Vagina (tissue), 2 donors: ENCODE measurements at regions not wholly inside any gene's neighbourhood (a gene's known extent, or its start where the extent isn't known, plus 50 kb on each side); places are given as distances from the start of the nearest gene placed in this dataset.

ENCODE experiments used
- POLR2A ChIP-seq, 2 donors: fragments of 450-650 bp; IDR thresholded peaks; one replicate each; pipeline ENCODE4 v1.6.1; 2017; ENCODE audit warnings: antibody characterized with exemption in 2 of 2, mild to moderate bottlenecking in 2 of 2, moderate library complexity in 2 of 2
- POLR2AphosphoS5 ChIP-seq, 2 donors: sonication (generic); formaldehyde crosslinking; IDR thresholded peaks; one replicate each; pipeline ENCODE4 v1.9.0; 2017; ENCODE audit warnings: antibody characterized with exemption in 2 of 2, mild to moderate bottlenecking in 2 of 2, low read depth in 1 of 2; ENCODE audit not compliant: insufficient read depth in 1 of 2
- TF ChIP-seq, protein P1 (sequence below), 3 experiments: fragments of 450-650 bp in 2 of 3; fragments of 200-600 bp in 1 of 3; sonication (generic) in 1 of 3; IDR thresholded peaks; one replicate each; pipeline ENCODE4 v1.5.1; 2017 to 2019; ENCODE audit warnings: antibody characterized with exemption in 3 of 3, mild to moderate bottlenecking in 2 of 3, moderate library complexity in 2 of 3

DNA sequence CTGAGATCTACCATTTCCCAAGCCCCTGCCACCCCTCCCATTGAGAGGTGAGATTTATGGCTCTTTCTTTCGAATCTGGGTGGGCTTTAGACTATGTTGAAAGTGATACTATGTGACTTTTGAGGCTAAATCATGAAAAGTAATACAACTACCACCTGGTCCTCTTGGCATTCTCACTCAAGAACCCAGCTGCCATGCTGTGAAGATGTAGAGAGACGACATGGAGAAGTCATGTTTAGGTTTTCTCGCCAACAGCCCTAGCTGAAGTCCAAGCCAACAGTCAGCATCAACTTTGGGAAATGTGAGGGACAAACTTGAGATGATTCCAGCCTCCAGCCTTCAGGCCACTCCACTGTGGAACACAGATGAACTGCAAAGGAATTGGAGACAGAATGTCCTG, 108.7 kb downstream of the SCP2D1 start:
- TF ChIP-seq, protein P1, sequence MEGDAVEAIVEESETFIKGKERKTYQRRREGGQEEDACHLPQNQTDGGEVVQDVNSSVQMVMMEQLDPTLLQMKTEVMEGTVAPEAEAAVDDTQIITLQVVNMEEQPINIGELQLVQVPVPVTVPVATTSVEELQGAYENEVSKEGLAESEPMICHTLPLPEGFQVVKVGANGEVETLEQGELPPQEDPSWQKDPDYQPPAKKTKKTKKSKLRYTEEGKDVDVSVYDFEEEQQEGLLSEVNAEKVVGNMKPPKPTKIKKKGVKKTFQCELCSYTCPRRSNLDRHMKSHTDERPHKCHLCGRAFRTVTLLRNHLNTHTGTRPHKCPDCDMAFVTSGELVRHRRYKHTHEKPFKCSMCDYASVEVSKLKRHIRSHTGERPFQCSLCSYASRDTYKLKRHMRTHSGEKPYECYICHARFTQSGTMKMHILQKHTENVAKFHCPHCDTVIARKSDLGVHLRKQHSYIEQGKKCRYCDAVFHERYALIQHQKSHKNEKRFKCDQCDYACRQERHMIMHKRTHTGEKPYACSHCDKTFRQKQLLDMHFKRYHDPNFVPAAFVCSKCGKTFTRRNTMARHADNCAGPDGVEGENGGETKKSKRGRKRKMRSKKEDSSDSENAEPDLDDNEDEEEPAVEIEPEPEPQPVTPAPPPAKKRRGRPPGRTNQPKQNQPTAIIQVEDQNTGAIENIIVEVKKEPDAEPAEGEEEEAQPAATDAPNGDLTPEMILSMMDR (IDR thresholded peaks at IDR 0.05), result no peak
- TF ChIP-seq POLR2A (IDR thresholded peaks at IDR 0.05), result no peak
- TF ChIP-seq POLR2AphosphoS5 (IDR thresholded peaks at IDR 0.05; ENCODE audit: insufficient read depth in 1 of 2, low read depth in 1 of 2), result no peak
